ENCODE measurements at regions not wholly inside any gene's neighbourhood (a gene's known extent, or its start where the extent isn't known, plus 50 kb on each side); places are given as distances from the start of the nearest gene placed in this dataset.

- H3K9me3 ChIP-seq (ENCODE audit: low read length) = no peaks in the 10 kb centered on the region
- H3K36me3 ChIP-seq (replicated peaks in 1 of 2; ENCODE audit: control insufficient read depth in 1 of 2, insufficient read depth in 2 of 2, low read length in 2 of 2) = no peaks in the 10 kb centered on the region
- CTCF ChIA-PET (ENCODE audit: low intra/inter-chr PET ratio, low total read pairs) = no interaction called here
- no peak overlapping the region for H3K4me3 ChIP-seq (replicated peaks in 1 of 3; ENCODE audit: insufficient read depth in 1 of 3, low read depth in 2 of 3, low read length in 3 of 3)
- H2AFZ ChIP-seq (ENCODE audit: low read length) = no peak overlapping the region
- H3K27ac ChIP-seq (ENCODE audit: extremely low read length, insufficient read depth, low read length) = no peak overlapping the region
- no peaks in the 10 kb centered on the region for H3K79me2 ChIP-seq (ENCODE audit: insufficient read depth, low read length)
- no peak overlapping the region for H3K9ac ChIP-seq (ENCODE audit: insufficient read depth, low read depth, low read length)
- peaks cover 13 to 66% of the 10 kb centered on the region in 2 experiments; a peak in 4 of 5 replicates for H3K27me3 ChIP-seq (ENCODE audit: control insufficient read depth in 1 of 2, insufficient read depth in 2 of 2, low read length in 2 of 2)
- no peaks in the 10 kb centered on the region for H3K4me1 ChIP-seq (ENCODE audit: insufficient read depth, low read length)
- WGBS (ENCODE audit: low lambda C conversion rate) = 12% methylated on average over 12 of the region's 12 CpGs
- TF ChIP-seq HOXA9 (CRISPR knock-in tag; IDR thresholded peaks at IDR 0.05; ENCODE audit: borderline replicate concordance) (no peak), ZNF34 (CRISPR knock-in tag; IDR thresholded peaks at IDR 0.05; ENCODE audit: borderline replicate concordance) (no peak), TAF15 (IDR thresholded peaks at IDR 0.05; ENCODE audit: low read depth, low read length, poor library complexity, severe bottlenecking) (no peak), ZNF337 (CRISPR knock-in tag; IDR thresholded peaks at IDR 0.05; ENCODE audit: borderline replicate concordance, low read depth) (no peak), ZSCAN29 (CRISPR knock-in tag; conservative IDR thresholded peaks at IDR 0.05) (no peak), ZFX (CRISPR knock-in tag; IDR thresholded peaks at IDR 0.05; ENCODE audit: low read depth) (no peak), MTERF4 (CRISPR knock-in tag; IDR thresholded peaks at IDR 0.05) (no peak), CHD4 (IDR thresholded peaks at IDR 0.05; ENCODE audit: borderline replicate concordance, low read length) (no peak), NR2F2 (IDR thresholded peaks at IDR 0.05; ENCODE audit: borderline replicate concordance, low read depth) (no peak), ATM (IDR thresholded peaks at IDR 0.05; ENCODE audit: borderline replicate concordance) (no peak), IRF2 (CRISPR knock-in tag; IDR thresholded peaks at IDR 0.05) (no peak), NFKBIZ (CRISPR knock-in tag; IDR thresholded peaks at IDR 0.05) (no peak), SP140L (CRISPR knock-in tag; IDR thresholded peaks at IDR 0.05; ENCODE audit: borderline replicate concordance) (no peak)
- no peak overlapping the region for H3K4me2 ChIP-seq (ENCODE audit: low read depth, low read length)
- intact Hi-C loops (cut with micrococcal nuclease; ENCODE audit: unreplicated experiment) (no loop called here), in situ Hi-C loops (cut with HindIII; ENCODE audit: extremely low pct_ligation_motif_present, low pct_unique_long_range_greater_than_20kb) (no loop called here)
- POLR2A ChIA-PET = no interaction called here
- no TSS peak for BruUV-seq (replicated peaks)
- no peak for FAIRE-seq
- ATAC-seq = no peak
- DNase-seq (ENCODE audit: low spot score) = no peak
- H4K20me1 ChIP-seq (ENCODE audit: insufficient read depth, low read length) = no peaks in the 10 kb centered on the region
Observed at GRCh38 chr2:238964544-238965067, 116.7 kb downstream of the TWIST2 start.
